B cell (primary cell): ENCODE measurements at regions not wholly inside any gene's neighbourhood (a gene's known extent, or its start where the extent isn't known, plus 50 kb on each side); places are given as distances from the start of the nearest gene placed in this dataset.

Experiments
- ATAC-seq: fragments of 200-7000 bp; cut with Tn5 transposase; one replicate; pipeline ENCODE4 v1.10.0; 2021; ENCODE audit warnings: low read depth, mild to moderate bottlenecking, moderate number of reproducible peaks, moderate library complexity
- CTCF ChIA-PET: fragments of 350-600 bp; sonication (Branson Sonifier 250); formaldehyde crosslinking; loops from one replicate; lab custom pipeline; 2021; ENCODE audit warnings: antibody characterized with exemption, inconsistent platforms; lab: Charles Lee
- POLR2A ChIA-PET: fragments of 350-600 bp; sonication (Branson Sonifier 250); formaldehyde crosslinking; loops from one replicate; lab custom pipeline; 2021; ENCODE audit warnings: antibody characterized with exemption; lab: Charles Lee
- DNase-seq: peaks from one replicate; pipeline ENCODE4 v3.0.0; 2013
- H2AFZ ChIP-seq: 2 replicates; pipeline ENCODE4 v1.6.1; 2012; ENCODE audit warnings: mild to moderate bottlenecking, low read depth, low read length; ENCODE audit not compliant: insufficient read depth, poor library complexity, severe bottlenecking
- H3K27ac ChIP-seq, 2 donors: 1 replicate in 1 of 2; 2 replicates in 1 of 2; pipeline ENCODE4 v1.5.1; 2012 to 2013; ENCODE audit warnings: low read length in 2 of 2, mild to moderate bottlenecking in 2 of 2, moderate library complexity in 1 of 2
- H3K27me3 ChIP-seq, 4 experiments: fragments of 200-600 bp in 1 of 4; sonication (generic) in 1 of 4; replicated peaks in 1 of 4; 1 replicate in 2 of 4; 2 replicates in 2 of 4; pipeline versions ENCODE4 v1.6.1 to v1.7.0; 2013 to 2016; ENCODE audit warnings: low read length in 3 of 4, mild to moderate bottlenecking in 2 of 4, mixed read lengths in 1 of 4, moderate library complexity in 1 of 4; ENCODE audit not compliant: insufficient read depth in 4 of 4, control insufficient read depth in 3 of 4; ENCODE audit errors: control extremely low read depth in 1 of 4
- H3K36me3 ChIP-seq, 2 experiments: replicated peaks in 1 of 2; 1 replicate in 1 of 2; 2 replicates in 1 of 2; pipeline versions ENCODE4 v1.6.1 to v1.7.1; 2013; ENCODE audit warnings: low read length in 1 of 2; ENCODE audit not compliant: insufficient read depth in 2 of 2, control insufficient read depth in 1 of 2; ENCODE audit errors: control extremely low read depth in 1 of 2, extremely low read depth in 1 of 2
- H3K4me1 ChIP-seq, 2 donors: fragments of 200-600 bp in 1 of 2; sonication (generic) in 1 of 2; 1 replicate in 1 of 2; 2 replicates in 1 of 2; pipeline versions ENCODE4 v1.5.1 to v1.6.1; 2013 to 2017; ENCODE audit warnings: low read length in 2 of 2; ENCODE audit not compliant: control insufficient read depth in 2 of 2, insufficient read depth in 2 of 2
- H3K4me2 ChIP-seq: replicated peaks from 2 replicates; pipeline ENCODE3; 2012; ENCODE audit warnings: mild to moderate bottlenecking, low read depth, low read length; ENCODE audit not compliant: poor library complexity, severe bottlenecking
- H3K4me3 ChIP-seq, 5 experiments: fragments of 200-600 bp in 1 of 5; sonication (generic) in 1 of 5; 1 replicate in 3 of 5; 2 replicates in 2 of 5; pipeline versions ENCODE4 v1.5.1 to v1.7.0; 2011 to 2016; ENCODE audit warnings: low read length in 4 of 5, mild to moderate bottlenecking in 4 of 5, low read depth in 2 of 5, control low read depth in 1 of 5, moderate library complexity in 1 of 5; ENCODE audit not compliant: insufficient read depth in 1 of 5; ENCODE audit errors: control extremely low read depth in 1 of 5, extremely low read depth in 1 of 5
- H3K79me2 ChIP-seq: fragments of 200-600 bp; sonication (generic); one replicate; pipeline ENCODE4 v1.6.0; 2016; ENCODE audit warnings: low read length; ENCODE audit not compliant: control insufficient read depth, insufficient read depth
- H3K9ac ChIP-seq: fragments of 200-600 bp; sonication (generic); 2 replicates; pipeline ENCODE4 v1.6.1; 2017; ENCODE audit warnings: mild to moderate bottlenecking, low read length, moderate library complexity
- H3K9me3 ChIP-seq, 3 donors: one replicate each; pipeline versions ENCODE4 v1.6.1 to v1.7.1; 2013; ENCODE audit warnings: low read length in 2 of 3; ENCODE audit not compliant: control insufficient read depth in 2 of 3, insufficient read depth in 1 of 3; ENCODE audit errors: control extremely low read depth in 1 of 3
- H4K20me1 ChIP-seq: 2 replicates; pipeline ENCODE4 v1.6.0; 2012; ENCODE audit warnings: mild to moderate bottlenecking, low read length; ENCODE audit not compliant: insufficient read depth, control insufficient read depth, poor library complexity, severe bottlenecking
- H3K27ac Mint-ChIP-seq: one replicate; pipeline ENCODE4 v1.8.0; 2021; ENCODE audit warnings: mixed read lengths
- H3K27me3 Mint-ChIP-seq: one replicate; pipeline ENCODE4 v1.8.0; 2021; ENCODE audit warnings: mixed read lengths
- H3K4me1 Mint-ChIP-seq: one replicate; pipeline ENCODE4 v1.8.0; 2021; ENCODE audit warnings: mixed read lengths
- H3K4me3 Mint-ChIP-seq: one replicate; pipeline ENCODE4 v1.8.0; 2021; ENCODE audit warnings: mixed read lengths
- H3K9me3 Mint-ChIP-seq: one replicate; pipeline ENCODE4 v1.8.0; 2022; ENCODE audit warnings: mixed read lengths; ENCODE audit not compliant: insufficient read depth
- EZH2 ChIP-seq: IDR thresholded peaks from 2 replicates; pipeline ENCODE4 v1.6.1; 2012; ENCODE audit warnings: borderline replicate concordance, low read depth, mild to moderate bottlenecking, moderate library complexity, low read length; ENCODE audit not compliant: insufficient read depth, poor library complexity, severe bottlenecking
- WGBS: methylation state at CpG from one replicate; pipeline ENCODE4 v1.1.5; 2013; ENCODE audit warnings: missing lambda C conversion rate; ENCODE audit not compliant: insufficient coverage; 5-methylcytosine and 5-hydroxymethylcytosine counted together
- intact Hi-C: fragments of 100-400 bp; cut with micrococcal nuclease; formaldehyde crosslinking; loops from one replicate; pipeline ENCODE4 v1.10.0; 2022
- TF ChIP-seq, protein P1 (sequence below): fragments of 200-600 bp; IDR thresholded peaks from one replicate; pipeline ENCODE4 v1.8.0; 2022; ENCODE audit warnings: antibody characterized with exemption, mild to moderate bottlenecking

DNA sequence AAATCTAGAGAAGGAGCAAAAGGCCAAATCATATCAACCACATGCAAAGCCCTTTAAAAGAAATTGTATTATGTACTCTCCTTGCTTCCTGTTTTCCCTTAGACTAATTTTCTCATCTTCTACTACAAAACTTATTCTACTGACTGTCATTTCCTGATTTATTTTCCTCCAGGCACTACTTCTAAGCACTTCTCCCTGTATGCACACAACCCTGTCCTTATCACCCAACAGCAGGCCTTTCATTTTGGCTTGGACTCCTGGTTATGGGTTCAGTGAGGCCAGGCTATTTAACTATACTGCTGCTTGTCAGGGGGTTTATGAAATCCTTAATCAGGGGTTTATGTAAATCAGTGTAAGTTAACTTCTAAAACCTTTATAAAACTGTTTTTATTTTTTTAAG is 205.1 kb upstream of the FAM98A start:
- no peak overlapping the region for H2AFZ ChIP-seq
- H3K27ac Mint-ChIP-seq: no peak overlapping the region
- no peaks in the 10 kb centered on the region for H3K27me3 Mint-ChIP-seq
- DNase-seq: no peak
- POLR2A ChIA-PET: no interaction called here
- no peaks in the 10 kb centered on the region for H3K4me1 Mint-ChIP-seq
- no peaks in the 10 kb centered on the region for H3K4me1 ChIP-seq
- H3K9me3 ChIP-seq: no peaks in the 10 kb centered on the region
- H4K20me1 ChIP-seq: no peaks in the 10 kb centered on the region
- ATAC-seq: no peak
- no peaks in the 10 kb centered on the region for H3K9me3 Mint-ChIP-seq
- no peak overlapping the region for H3K4me2 ChIP-seq
- no peak overlapping the region for H3K27ac ChIP-seq
- no peak overlapping the region for H3K4me3 Mint-ChIP-seq
- H3K4me3 ChIP-seq: no peak overlapping the region
- intact Hi-C loops: no loop called here
- CTCF ChIA-PET: no interaction called here
- no peak overlapping the region for H3K9ac ChIP-seq
- H3K36me3 ChIP-seq: no peaks in the 10 kb centered on the region
- no peaks in the 10 kb centered on the region for H3K79me2 ChIP-seq
- H3K27me3 ChIP-seq: no peaks in the 10 kb centered on the region
- TF ChIP-seq EZH2: no peak
- TF ChIP-seq, protein P1, sequence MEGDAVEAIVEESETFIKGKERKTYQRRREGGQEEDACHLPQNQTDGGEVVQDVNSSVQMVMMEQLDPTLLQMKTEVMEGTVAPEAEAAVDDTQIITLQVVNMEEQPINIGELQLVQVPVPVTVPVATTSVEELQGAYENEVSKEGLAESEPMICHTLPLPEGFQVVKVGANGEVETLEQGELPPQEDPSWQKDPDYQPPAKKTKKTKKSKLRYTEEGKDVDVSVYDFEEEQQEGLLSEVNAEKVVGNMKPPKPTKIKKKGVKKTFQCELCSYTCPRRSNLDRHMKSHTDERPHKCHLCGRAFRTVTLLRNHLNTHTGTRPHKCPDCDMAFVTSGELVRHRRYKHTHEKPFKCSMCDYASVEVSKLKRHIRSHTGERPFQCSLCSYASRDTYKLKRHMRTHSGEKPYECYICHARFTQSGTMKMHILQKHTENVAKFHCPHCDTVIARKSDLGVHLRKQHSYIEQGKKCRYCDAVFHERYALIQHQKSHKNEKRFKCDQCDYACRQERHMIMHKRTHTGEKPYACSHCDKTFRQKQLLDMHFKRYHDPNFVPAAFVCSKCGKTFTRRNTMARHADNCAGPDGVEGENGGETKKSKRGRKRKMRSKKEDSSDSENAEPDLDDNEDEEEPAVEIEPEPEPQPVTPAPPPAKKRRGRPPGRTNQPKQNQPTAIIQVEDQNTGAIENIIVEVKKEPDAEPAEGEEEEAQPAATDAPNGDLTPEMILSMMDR: no peak

DNA sequence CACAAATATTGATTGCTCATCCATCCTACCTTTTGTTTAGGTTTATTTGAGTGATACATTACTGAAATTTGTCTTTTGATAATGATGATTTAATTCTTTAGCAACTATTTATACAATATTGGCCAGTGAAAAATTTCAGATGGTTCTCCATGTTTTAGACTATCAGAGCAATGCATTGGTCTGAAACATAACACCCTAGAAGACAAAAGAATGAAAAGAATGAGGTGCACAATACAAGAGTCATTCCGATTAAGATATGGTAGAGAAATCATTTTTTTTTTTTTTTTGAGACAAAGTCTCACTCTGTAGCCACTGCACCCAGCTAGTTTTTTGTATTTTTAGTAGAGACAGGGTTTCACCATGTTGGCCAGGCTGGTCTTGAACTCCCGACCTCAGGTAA is 197.4 kb upstream of the FAM98A start:
- POLR2A ChIA-PET: no interaction called here
- H3K9me3 Mint-ChIP-seq: no peaks in the 10 kb centered on the region

More for the DNA sequence above, 197.4 kb upstream of the FAM98A start:
- ATAC-seq (no peak), DNase-seq (no peak)
- 89% methylated on average over 1 of the region's 2 CpGs for WGBS
- Histone ChIP-seq H3K4me3 (no peak overlapping the region), H3K79me2 (no peaks in the 10 kb centered on the region), H3K9me3 (peaks cover 0 to 6% (median 0%) of the 10 kb centered on the region in 3 donors), H3K27ac (no peak overlapping the region), H3K4me2 (no peak overlapping the region), H3K27me3 (no peaks in the 10 kb centered on the region), H3K36me3 (no peaks in the 10 kb centered on the region), H4K20me1 (no peaks in the 10 kb centered on the region), H3K9ac (no peak overlapping the region), H3K4me1 (no peaks in the 10 kb centered on the region), H2AFZ (no peak overlapping the region)
- Mint-ChIP-seq H3K4me3 (no peak overlapping the region), H3K27ac (no peak overlapping the region), H3K27me3 (no peaks in the 10 kb centered on the region), H3K4me1 (no peaks in the 10 kb centered on the region)
- intact Hi-C loops: no loop called here
- CTCF ChIA-PET: no interaction called here
- TF ChIP-seq, protein P1: no peak
- TF ChIP-seq EZH2: no peak
